ENCODE measurements at regions not wholly inside any gene's neighbourhood (a gene's known extent, or its start where the extent isn't known, plus 50 kb on each side); places are given as distances from the start of the nearest gene placed in this dataset.

DNA sequence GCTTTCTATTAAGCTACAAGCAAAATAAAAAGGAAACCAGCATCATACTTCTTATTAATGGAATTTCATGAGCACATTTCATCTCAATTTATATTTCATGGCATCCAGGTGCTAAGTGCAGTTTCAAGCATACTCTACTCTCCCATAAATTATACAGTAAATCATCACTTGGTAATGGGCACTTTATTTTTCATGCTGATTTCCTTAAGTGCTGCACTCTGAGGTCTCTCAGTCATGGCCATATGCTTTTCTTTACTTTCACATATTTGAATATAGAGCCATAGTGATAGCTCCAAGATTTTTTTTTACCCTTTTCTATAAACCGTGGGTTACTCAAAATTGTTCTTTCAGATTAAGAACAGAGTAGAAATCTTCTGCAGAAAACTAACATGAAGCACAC lies 1505.7 kb upstream of the CADM2 start:
- peaks cover 39% of the 10 kb centered on the region for H3K9me3 Mint-ChIP-seq
- no peak for TF ChIP-seq CTCF (IDR thresholded peaks at IDR 0.05)
- DNase-seq: no peak
- no peaks in the 10 kb centered on the region; the same call in 1 of the 2 replicates for H3K27me3 Mint-ChIP-seq (ENCODE audit: insufficient read depth)
- H3K4me1 Mint-ChIP-seq (ENCODE audit: low read depth): no peaks in the 10 kb centered on the region
- no peaks in the 10 kb centered on the region for H3K36me3 Mint-ChIP-seq (ENCODE audit: low read depth)
- H3K27ac Mint-ChIP-seq: no peak overlapping the region
- H3K4me3 Mint-ChIP-seq: no peak overlapping the region

- Mint-ChIP-seq H3K9me3 (peaks cover 44% of the 10 kb centered on the region), H3K36me3 (ENCODE audit: low read depth) (no peaks in the 10 kb centered on the region), H3K4me1 (ENCODE audit: low read depth) (no peaks in the 10 kb centered on the region), H3K27ac (no peak overlapping the region), H3K27me3 (ENCODE audit: insufficient read depth) (no peaks in the 10 kb centered on the region; the same call in 1 of the 2 replicates), H3K4me3 (no peak overlapping the region)
- TF ChIP-seq CTCF (IDR thresholded peaks at IDR 0.05): no peak
- no peak for DNase-seq
Observed at GRCh38 chr3:83454353-83454752, 1504.4 kb upstream of the CADM2 start.

DNA sequence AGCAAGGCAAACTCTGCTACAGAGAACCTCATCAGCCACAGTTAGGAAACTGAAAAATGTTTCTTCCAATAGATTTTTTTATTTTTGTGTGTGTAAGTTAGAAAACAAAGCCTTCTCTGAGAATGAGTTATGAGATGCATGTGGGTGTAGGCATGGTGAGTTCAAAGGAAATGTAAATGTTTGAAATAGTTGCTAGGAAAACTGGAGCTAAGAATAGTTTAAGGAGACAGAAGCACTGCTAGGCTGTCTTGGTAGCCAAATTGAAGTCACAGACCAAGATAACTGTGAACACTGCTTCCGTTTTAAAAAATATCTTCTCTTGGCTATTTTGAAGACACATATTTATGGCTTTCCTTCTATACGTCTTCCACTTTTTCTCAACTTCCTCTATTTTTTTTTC lies 1501.2 kb upstream of the CADM2 start:
- Mint-ChIP-seq H3K27ac (no peak overlapping the region), H3K36me3 (ENCODE audit: low read depth) (no peaks in the 10 kb centered on the region), H3K27me3 (ENCODE audit: insufficient read depth) (no peaks in the 10 kb centered on the region; the same call in 1 of the 2 replicates), H3K4me3 (no peak overlapping the region), H3K4me1 (ENCODE audit: low read depth) (no peaks in the 10 kb centered on the region), H3K9me3 (peaks cover 26% of the 10 kb centered on the region)
- DNase-seq: no peak
- TF ChIP-seq CTCF (IDR thresholded peaks at IDR 0.05): no peak

DNA sequence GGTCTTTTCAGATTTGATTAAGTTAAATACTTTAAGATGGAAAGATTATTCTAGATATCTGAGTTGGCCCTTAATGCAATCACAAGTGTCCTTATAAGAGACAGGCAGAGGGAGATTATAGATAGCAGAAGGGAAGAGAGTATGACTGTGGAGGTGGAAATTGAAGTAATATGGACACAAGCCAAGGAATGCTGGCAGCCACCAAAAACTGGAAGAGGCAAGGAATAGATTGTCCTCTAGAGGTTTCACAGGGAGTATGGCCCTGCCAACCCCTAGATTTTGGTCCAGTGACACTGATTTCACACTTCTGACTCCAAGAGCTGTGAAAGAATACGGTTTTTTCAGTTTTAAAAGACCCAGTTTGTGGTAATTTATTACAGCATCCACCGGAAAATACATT lies 1498.7 kb upstream of the CADM2 start:
- no peak overlapping the region for H3K27ac Mint-ChIP-seq
- no peak for DNase-seq
- no peak for TF ChIP-seq CTCF (IDR thresholded peaks at IDR 0.05)
- no peaks in the 10 kb centered on the region for H3K4me1 Mint-ChIP-seq (ENCODE audit: low read depth)
- H3K27me3 Mint-ChIP-seq (ENCODE audit: insufficient read depth): no peaks in the 10 kb centered on the region; the same call in 1 of the 2 replicates
- H3K9me3 Mint-ChIP-seq: peaks cover 29% of the 10 kb centered on the region
- H3K36me3 Mint-ChIP-seq (ENCODE audit: low read depth): no peaks in the 10 kb centered on the region
- no peak overlapping the region for H3K4me3 Mint-ChIP-seq

DNA sequence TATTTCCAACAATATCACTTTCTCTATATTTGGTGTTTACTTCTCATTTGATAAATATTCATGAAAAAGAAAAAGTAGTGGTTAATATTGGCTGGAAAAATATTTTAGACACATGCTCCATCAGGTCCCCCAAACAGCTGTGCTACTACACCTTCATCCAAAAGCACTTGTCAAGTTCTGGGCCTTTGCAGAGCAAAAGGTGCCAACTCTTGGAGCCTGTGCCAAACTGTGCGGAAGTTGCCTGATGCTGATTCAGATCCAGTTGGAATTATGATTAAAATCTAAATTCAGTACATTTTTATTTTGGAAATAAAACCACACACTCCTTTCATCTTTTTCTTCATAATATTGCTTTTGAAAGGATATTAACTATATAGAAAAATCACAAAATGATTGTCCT lies 1497.4 kb upstream of the CADM2 start:
- Mint-ChIP-seq H3K4me3 (no peak overlapping the region), H3K9me3 (peaks cover 24% of the 10 kb centered on the region), H3K27me3 (ENCODE audit: insufficient read depth) (no peaks in the 10 kb centered on the region; the same call in 1 of the 2 replicates), H3K36me3 (ENCODE audit: low read depth) (no peaks in the 10 kb centered on the region), H3K4me1 (ENCODE audit: low read depth) (no peaks in the 10 kb centered on the region), H3K27ac (no peak overlapping the region)
- TF ChIP-seq CTCF (IDR thresholded peaks at IDR 0.05): no peak
- DNase-seq: no peak

DNA sequence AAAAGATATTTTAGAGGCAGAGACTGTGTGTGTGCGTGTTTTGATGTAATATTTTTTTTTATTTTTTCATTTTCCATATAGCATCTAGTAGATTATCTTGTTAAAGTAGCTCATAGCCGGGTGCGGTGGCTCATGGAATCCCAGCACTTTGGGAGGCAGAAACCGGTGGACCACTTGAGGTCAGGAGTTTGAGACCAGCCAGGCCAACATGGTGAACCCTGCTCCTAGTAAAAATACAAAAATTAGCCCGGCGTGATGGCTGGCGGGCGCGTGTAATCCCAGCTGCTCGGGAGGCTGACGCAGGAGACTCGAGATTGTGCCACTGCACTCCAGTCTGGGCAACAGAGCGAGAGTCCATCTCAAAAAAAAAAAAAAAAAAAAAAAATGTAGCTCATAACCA lies 1481.2 kb upstream of the CADM2 start:
- no peak for DNase-seq
- TF ChIP-seq CTCF (IDR thresholded peaks at IDR 0.05): no peak
- Mint-ChIP-seq H3K36me3 (ENCODE audit: low read depth) (no peaks in the 10 kb centered on the region), H3K9me3 (peaks cover 35% of the 10 kb centered on the region), H3K27me3 (ENCODE audit: insufficient read depth) (no peaks in the 10 kb centered on the region), H3K27ac (no peak overlapping the region), H3K4me1 (ENCODE audit: low read depth) (no peaks in the 10 kb centered on the region), H3K4me3 (no peak overlapping the region)
